NCI-H2196 (cell line): ENCODE measurements at regions not wholly inside any gene's neighbourhood (a gene's known extent, or its start where the extent isn't known, plus 50 kb on each side); places are given as distances from the start of the nearest gene placed in this dataset.

Source experiments
- DNase-seq: peaks from one replicate; lab custom pipeline; 2025; ENCODE audit not compliant: unreplicated experiment; lab: John Stamatoyannopoulos, UW

DNA sequence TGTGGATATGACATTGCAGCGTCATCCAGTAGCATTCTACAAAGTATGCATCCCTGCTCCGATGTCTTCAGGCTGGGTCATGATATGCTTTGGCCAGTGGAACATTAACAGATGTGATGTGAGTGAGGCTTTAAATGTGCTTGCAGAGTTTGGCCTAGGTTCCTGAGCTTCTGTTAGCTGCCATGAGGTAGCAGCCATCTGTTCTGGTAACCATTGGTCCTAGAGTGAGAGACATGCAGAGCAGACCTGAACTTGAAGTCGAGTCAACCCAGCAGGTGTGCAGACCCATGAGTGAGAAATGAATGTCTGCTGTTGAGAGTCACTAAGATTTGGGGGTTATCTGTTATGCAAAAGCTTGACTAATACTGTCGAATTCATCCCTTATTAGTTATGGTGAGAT, 73.8 kb upstream of the NABP1 start:
- DNase-seq: no peak

DNA sequence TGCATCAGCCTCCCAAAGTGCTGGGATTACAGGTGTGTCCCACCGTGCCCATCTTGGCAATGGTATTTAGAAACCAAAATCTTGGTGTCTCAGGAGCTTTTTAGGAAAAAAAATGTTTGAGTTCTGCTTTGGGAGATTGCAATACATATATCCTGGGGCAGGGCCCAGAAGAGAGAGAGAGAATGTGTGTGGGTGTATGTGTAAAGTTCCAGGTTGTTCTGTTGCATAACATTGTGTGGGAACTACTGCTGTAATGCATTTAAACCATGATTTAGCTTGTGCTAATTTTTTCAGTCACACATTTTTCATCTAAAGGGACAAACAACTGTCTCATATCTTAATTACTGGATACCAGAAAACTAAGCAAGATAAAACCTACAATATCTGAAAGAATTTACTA, 70.8 kb upstream of the NABP1 start:
- DNase-seq: no peak

DNA sequence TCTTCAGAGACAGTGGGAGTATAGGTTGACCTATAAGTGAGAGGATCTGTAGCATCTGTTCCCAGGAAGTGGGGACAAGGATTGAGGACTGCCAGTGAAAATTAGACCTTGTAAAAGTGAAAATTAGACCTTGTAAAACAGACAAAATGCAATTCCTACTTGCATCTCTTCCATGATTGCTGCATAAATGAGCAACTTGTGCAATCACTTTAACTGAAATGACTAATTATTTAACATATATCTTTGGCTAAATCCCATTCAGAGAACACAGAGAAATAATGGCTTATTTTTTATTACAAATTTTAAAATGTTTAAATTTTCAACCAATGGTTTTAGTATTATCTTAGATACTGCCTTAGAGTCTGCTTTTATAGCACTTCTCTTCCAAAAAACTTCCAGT, 67.2 kb upstream of the NABP1 start:
- DNase-seq: no peak

DNA sequence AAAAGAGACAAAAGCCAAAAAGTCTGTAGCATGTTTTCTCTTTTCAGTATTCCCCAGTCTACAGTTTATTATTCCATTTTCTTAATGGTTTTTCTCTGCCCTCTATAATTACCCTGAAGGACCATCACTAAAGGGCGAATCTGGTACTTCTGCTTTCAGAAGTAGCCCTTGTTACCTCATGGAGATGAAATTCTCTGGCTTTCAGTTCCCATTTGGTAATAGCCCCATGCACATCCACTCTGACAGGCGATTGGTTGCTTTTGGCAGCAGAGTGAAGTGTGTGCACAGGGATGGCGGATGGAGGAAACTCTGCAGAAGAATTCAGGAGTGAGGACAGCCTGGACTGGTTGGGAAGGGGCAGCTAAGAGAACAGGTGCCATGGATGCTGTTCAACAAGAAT, 66.3 kb upstream of the NABP1 start:
- no peak for DNase-seq

DNA sequence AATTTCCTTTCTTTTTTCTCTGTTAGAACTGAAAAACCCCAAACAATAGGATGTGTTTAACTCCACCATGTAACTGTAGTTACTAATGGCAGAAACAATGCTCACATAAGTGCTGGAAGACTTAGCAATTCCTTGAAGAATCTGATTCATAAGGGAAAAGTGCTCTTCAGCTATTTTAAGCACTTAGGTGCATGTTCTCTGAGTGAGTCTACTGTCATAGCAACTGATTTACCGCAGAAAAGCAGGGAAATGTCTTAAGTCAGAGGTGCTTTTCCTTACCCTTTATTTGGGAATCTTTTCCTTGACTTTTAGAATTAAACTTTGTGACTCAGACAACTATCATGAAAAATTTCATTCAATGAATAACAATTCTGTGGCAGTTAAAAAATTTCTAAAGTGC, 65.4 kb upstream of the NABP1 start:
- no peak for DNase-seq

DNA sequence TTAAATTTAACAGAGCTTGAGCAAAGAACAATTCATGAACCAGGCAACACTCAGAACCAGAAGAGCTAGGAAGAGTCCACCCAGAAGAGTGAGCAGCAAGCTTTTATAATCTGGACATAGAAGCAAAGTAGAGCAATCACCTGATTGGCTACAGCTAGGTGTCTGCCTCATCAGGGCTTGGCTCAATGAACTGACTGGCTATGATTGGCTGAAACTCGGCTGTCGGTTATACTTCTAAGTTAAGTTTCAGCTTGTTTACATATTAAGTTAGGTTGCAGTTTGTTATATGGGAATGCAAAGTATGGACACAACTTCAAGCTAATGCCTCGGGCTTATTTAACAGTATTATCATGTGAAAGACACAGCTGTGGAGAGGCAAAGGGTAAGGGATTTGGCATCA, 63.2 kb upstream of the NABP1 start:
- DNase-seq: no peak

DNA sequence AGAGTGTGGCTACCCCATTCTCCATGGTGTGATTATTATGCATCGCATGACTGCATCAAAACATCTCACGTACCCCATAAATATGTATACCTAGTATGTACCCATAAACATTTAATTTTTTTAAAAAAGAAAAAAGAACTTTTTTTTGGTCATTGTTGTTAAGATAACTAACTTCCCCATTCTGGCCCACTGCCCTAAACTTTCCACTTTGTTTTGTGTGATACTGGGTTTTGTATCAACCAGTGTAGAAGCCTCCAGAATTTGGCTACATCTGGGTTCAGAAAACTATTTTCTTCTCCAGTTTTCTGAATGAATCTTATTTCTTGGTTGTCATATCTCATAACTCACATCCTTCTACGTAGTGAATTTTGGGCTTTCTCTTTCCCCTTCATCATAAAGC, 62.3 kb upstream of the NABP1 start:
- DNase-seq: no peak

DNA sequence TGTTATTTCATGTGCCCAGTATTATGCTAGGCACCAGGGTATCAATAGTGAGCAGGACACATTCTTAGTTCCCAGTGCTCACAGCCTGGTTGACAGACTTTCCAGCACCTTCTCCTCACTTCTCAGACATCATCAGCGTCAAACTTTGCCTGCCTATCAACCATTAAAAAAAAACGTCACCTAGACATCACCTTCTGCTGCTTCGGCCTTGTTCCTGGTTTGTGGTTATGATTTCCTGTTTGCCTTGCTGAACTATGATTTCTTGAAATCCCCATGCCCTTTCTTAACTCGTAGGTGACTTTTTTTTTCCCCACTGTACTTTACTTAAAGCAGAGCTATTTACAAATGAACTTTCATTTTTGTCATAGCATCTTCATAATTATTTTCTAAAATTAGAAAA, 60.4 kb upstream of the NABP1 start:
- no peak for DNase-seq

DNA sequence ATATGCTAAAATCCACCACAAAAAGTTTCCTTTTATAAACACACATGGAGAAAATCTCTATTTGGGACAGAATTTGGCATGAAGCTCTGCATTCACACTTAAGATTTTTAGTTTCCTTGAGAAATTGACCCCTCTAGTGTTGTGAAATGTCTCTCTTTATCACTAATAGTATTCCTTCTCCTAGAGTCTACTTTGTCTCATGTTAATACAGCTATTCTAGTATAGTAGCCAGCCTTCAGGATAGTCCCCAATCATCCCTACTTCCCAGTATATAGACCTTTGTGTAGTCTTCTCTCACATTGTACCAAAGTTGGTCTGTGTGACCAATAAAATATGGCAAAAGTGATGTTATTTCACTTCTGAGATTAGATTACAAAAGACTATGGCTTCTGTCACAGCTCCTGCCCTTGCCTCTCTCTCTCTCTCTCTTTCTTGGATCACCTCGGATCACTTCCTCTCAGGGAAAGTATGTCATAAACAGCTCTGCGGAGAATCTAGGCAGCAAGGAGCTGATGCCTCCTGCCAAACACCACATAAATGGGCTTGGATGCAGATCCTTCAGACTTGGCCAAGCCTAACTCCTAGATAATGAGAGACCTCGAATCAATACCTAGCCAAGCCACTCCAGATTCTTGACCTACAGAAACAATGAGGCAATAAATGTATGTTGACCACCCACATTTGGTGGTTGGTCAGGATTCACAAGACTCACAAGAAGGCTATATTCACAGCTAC, 59.7 kb upstream of the NABP1 start:
- DNase-seq: no peak

DNA sequence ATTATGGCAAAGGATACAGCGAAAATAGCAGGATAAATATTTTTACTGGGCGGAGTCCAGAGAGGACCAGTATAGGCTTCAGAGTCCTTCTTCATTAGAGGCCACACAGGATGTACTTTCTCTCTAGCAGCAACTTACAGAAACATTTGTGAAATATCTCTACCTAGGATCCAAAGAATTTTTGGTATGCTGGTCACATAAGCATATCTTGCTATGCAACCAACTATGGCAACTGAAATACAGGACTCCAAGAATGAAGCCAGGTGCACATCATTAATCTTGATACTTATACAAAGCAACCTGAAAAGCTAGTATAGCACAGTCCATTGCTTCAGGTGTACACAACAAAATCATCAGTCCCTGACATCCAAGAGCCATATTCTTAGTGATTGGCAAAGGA, 59.1 kb upstream of the NABP1 start:
- no peak for DNase-seq

DNA sequence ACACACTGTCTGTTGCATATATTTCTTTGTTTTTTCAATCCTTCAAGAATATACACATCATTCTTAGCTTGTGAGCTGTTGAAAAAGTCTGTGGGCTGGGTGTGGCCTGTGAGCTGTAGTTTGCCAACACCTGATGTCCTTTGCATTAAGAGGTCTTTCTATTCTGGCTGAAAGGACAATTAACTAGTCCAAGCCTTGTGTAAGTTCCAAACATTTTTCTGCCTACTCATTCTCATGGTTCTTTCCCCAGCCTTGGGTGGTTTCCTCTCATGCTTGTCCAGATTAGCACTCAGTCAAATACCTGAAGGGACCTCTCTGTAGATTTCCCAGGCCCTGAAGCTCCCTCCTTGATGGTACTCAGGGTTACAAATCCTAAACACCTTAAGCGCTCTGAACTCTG, 57.8 kb upstream of the NABP1 start:
- no peak for DNase-seq

DNA sequence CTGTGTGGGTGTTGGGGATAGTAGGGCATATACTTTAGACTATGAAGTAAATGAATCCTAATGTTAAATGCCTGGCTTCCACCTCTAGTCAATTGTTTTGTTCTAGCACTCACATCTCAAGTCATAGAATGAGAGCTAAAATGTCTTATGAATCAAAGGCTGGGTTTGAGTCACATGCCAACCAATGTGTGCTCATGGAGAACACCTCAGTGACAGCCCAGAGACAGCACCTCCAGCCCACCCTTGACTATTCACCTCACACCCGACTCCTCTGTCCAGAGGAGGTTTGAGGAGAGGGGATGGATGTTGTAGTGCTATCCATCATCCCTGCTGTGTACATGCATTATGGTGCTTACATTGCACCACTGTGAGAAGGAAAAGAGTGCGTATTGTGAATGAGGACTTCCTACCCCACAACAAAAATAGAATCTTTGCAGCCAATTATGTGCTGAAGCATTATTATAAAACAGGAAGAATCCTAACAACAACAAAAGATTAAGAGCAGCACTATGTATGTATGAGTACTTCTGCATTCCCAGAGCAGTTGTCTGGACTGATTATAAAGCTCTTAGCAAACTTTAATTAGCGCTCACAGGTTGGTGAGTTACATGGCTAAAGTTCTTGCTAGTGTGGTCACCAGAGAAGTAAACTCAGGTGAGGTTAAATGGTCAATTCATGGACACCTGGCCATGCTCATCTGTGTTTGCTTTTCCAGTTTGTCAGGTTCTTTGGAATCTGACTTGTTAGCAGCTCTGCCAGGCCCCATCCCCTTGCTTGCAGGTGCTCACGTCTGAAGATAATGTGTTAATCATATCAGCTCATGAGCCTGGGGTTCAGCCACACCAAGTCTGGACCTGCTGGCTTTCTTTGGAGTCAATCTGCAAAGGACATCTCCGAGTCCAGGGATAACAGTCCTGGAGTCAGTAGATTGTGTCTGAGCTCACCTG, 55.3 kb upstream of the NABP1 start:
- no peak for DNase-seq

DNA sequence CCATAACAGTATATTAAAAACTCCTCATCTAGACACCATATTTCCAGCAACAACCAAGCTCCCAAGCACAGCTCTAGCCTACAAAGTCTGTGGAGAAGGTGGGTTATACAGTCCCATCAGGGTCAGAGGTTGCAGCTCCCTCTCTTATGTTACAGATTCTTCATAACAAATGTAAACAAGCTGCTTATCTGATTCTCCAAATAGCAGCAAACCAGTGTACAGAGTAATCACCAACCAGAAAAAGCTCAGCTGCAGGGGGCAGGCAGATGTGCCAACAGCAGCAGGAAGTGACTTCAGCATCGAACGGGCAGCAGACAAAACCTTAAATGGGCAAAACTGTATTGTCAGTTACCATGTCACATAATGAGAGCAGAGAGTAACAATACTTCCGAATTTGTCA, 52.9 kb upstream of the NABP1 start:
- DNase-seq: no peak

DNA sequence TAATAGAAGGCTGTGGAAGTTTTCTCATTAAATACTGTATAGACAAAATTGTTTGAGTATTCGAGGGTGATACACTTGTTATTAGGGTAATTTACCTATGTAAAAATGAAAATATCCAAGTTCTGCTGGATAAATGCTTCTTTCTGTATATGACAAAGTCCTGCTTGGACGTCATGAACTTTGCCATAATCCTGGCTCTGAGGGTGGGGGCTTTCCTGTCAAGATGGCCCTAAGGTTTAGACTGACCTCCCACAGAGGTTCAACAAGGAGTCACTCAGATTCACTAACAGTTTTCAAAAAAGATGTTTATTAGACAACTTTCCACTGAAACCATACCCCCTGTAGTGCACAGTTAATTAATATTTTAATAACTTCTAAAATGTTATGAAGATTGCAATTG, 52.5 kb upstream of the NABP1 start:
- no peak for DNase-seq

DNA sequence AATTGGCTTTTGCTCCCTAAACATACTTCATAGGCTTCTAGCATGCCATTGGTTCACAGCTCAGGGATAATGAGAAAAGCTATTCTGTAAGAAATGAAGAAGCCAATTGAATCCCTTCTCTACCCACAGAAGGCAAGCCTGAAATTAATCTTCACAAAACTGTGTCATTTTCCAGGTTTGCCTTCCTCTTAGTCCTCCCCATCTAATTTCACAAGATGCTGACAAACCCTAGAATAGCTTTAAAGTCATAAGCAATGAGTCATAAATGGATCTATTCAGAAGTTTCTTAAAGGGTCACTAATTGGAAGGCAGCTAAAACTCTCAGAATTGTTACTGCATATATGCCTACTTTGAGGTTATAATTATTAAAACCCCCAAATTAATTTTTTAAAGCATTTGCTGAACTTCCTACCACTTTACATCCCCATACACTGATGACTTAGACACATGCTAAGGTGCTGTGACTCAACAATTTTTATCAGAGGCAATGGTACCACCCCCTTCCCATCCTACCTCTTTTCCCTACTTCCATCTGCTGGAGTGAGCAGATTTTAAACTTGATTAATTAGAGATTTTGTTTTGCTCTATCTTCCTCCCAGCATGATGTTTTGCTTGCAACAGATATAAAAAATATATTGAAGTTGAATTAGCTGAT, 51.3 kb upstream of the NABP1 start:
- DNase-seq: no peak

DNA sequence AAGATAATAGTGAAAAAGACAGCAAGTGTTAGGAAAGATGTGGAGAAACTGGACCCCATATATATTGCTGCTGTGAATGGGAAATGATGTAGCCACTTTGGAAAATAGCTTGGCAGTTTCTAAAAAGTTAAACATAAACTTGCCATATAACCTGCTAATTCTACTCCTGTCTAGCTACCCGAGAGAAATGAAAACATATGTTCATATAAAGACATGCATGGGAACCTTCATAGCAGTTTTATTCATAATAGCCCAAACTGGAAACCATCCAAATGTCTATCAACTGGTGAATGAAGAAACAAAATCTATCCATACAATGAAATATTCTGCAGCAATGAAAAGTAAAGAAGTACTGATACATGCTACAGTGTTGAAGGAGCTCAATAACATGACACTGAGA, 50.4 kb upstream of the NABP1 start:
- DNase-seq: no peak
